GM23338 (cell line): ENCODE measurements at regions not wholly inside any gene's neighbourhood (a gene's known extent, or its start where the extent isn't known, plus 50 kb on each side); places are given as distances from the start of the nearest gene placed in this dataset.

Source experiments
- ATAC-seq: fragments of 200-7000 bp; cut with Tn5 transposase; 3 replicates; pipeline ENCODE4 v1.9.1; 2020
- DNase-seq: peaks from one replicate; pipeline ENCODE4 v3.0.0-alpha.2; 2015; ENCODE audit warnings: low spot score
- H2AFZ ChIP-seq: fragments of 200-600 bp; sonication (generic); 2 replicates; pipeline ENCODE4 v1.8.0; 2016; ENCODE audit warnings: antibody characterized with exemption, mild to moderate bottlenecking, moderate library complexity
- H3F3A ChIP-seq: fragments of 200-600 bp; sonication (generic); replicated peaks from 2 replicates; pipeline ENCODE4 v1.8.0; 2017; ENCODE audit warnings: antibody characterized with exemption, mixed run types, low read depth
- H3K27ac ChIP-seq: fragments of 200-600 bp; sonication (generic); 2 replicates; pipeline ENCODE4 v1.6.1; 2016; ENCODE audit warnings: low read depth
- H3K27me3 ChIP-seq: fragments of 200-600 bp; sonication (generic); 2 replicates; pipeline ENCODE4 v1.8.0; 2016; ENCODE audit warnings: mild to moderate bottlenecking, mixed run types, moderate library complexity; ENCODE audit not compliant: insufficient read depth
- H3K36me3 ChIP-seq: fragments of 200-600 bp; sonication (generic); 2 replicates; pipeline ENCODE4 v1.8.0; 2016; ENCODE audit warnings: mild to moderate bottlenecking; ENCODE audit not compliant: insufficient read depth
- H3K4me1 ChIP-seq: fragments of 200-600 bp; sonication (generic); 2 replicates; pipeline ENCODE4 v1.8.0; 2016; ENCODE audit warnings: mild to moderate bottlenecking, moderate library complexity; ENCODE audit not compliant: insufficient read depth
- H3K4me2 ChIP-seq: fragments of 200-600 bp; sonication (generic); 2 replicates; pipeline ENCODE4 v1.7.1; 2017; ENCODE audit warnings: mixed run types
- H3K4me3 ChIP-seq: fragments of 200-600 bp; sonication (generic); 2 replicates; pipeline ENCODE4 v1.6.1; 2016; ENCODE audit warnings: mixed run types
- H3K79me2 ChIP-seq: fragments of 200-600 bp; sonication (generic); replicated peaks from 2 replicates; pipeline ENCODE4 v1.8.0; 2017; ENCODE audit warnings: mild to moderate bottlenecking; ENCODE audit not compliant: insufficient read depth
- H3K9me2 ChIP-seq: fragments of 200-600 bp; sonication (generic); 2 replicates; pipeline ENCODE4 v1.8.0; 2017; ENCODE audit not compliant: insufficient read depth
- H4K20me1 ChIP-seq: fragments of 200-600 bp; sonication (generic); replicated peaks from 2 replicates; pipeline ENCODE4 v1.8.0; 2017; ENCODE audit warnings: mild to moderate bottlenecking; ENCODE audit not compliant: insufficient read depth
- H3K27ac Mint-ChIP-seq: 2 replicates; pipeline ENCODE4 v1.8.0; 2020; ENCODE audit warnings: inconsistent platforms, mild to moderate bottlenecking, moderate library complexity, mixed read lengths
- H3K27me3 Mint-ChIP-seq: 3 replicates; pipeline ENCODE4 v1.8.0; 2022; ENCODE audit warnings: low read depth, mild to moderate bottlenecking, moderate library complexity, mixed read lengths, inconsistent platforms; ENCODE audit not compliant: insufficient read depth, poor library complexity
- H3K36me3 Mint-ChIP-seq: 3 replicates; pipeline ENCODE4 v1.8.0; 2021; ENCODE audit warnings: low read depth, mild to moderate bottlenecking, inconsistent platforms, moderate library complexity, mixed read lengths
- H3K4me1 Mint-ChIP-seq: 3 replicates; pipeline ENCODE4 v1.8.0; 2020; ENCODE audit warnings: mild to moderate bottlenecking, inconsistent platforms, mixed read lengths
- H3K4me3 Mint-ChIP-seq: 3 replicates; pipeline ENCODE4 v1.8.0; 2021; ENCODE audit warnings: moderate library complexity, mild to moderate bottlenecking, inconsistent platforms, mixed read lengths
- H3K9me3 Mint-ChIP-seq: 3 replicates; pipeline ENCODE4 v1.8.0; 2020; ENCODE audit warnings: moderate library complexity, mild to moderate bottlenecking, inconsistent platforms, mixed read lengths
- ETS1 ChIP-seq: IDR thresholded peaks from 2 replicates; pipeline ENCODE4 v1.6.1; 2016; ENCODE audit warnings: antibody characterized with exemption
- EZH2 ChIP-seq: fragments of 200-600 bp; sonication (generic); IDR thresholded peaks from one replicate; pipeline ENCODE4 v1.8.0; 2017; ENCODE audit warnings: antibody characterized with exemption, mild to moderate bottlenecking, low read depth; ENCODE audit not compliant: unreplicated experiment
- EZH2phosphoT487 ChIP-seq: fragments of 200-600 bp; sonication (generic); IDR thresholded peaks from one replicate; pipeline ENCODE4 v1.8.1; 2018; ENCODE audit warnings: antibody characterized with exemption; ENCODE audit not compliant: unreplicated experiment
- JUNB ChIP-seq: IDR thresholded peaks from one replicate; pipeline ENCODE4 v1.6.1; 2016; ENCODE audit warnings: antibody characterized with exemption; ENCODE audit not compliant: unreplicated experiment
- NANOG ChIP-seq: IDR thresholded peaks from 2 replicates; pipeline ENCODE4 v1.6.1; 2016; ENCODE audit warnings: antibody characterized with exemption, borderline replicate concordance
- ZNF114 ChIP-seq: fragments of 250-450 bp; sonication (Bioruptor Pico); IDR thresholded peaks from 2 replicates; pipeline ENCODE4 v1.5.0; 2020; ENCODE audit warnings: mild to moderate bottlenecking, moderate library complexity
- TF ChIP-seq, protein P1 (sequence below): fragments of 250-450 bp; sonication (Bioruptor Pico); IDR thresholded peaks from 2 replicates; pipeline ENCODE4 v1.5.0; 2020; ENCODE audit warnings: mild to moderate bottlenecking, moderate library complexity

DNA sequence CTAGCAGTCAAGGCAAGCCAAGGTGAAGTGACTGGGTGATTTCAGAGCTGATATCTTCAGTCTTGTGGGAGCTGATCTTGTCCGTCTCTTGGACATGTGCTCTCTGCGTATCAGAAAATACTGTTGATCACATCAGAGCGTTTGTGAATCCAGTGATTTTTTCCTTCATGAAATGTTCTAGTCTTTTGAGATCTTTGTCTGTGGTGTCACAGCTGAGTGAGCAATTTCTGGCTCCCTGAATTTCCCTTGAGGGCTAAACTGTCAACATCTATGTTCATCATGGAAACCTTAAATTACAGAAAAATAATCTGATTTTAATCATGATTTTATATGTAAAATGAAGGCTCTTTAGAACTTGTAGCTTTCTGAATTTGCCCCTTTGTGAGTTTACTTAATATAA is 432.0 kb downstream of the CCDC85A start:
- Mint-ChIP-seq H3K27me3 (no peaks in the 10 kb centered on the region), H3K4me1 (no peaks in the 10 kb centered on the region), H3K4me3 (no peak overlapping the region), H3K36me3 (no peaks in the 10 kb centered on the region; the same call in 2 of the 3 replicates), H3K9me3 (peaks cover 11% of the 10 kb centered on the region), H3K27ac (no peak overlapping the region)
- Histone ChIP-seq H3K27me3 (no peaks in the 10 kb centered on the region), H4K20me1 (no peaks in the 10 kb centered on the region), H3K4me2 (no peak overlapping the region), H3K4me1 (no peaks in the 10 kb centered on the region), H3K4me3 (no peak overlapping the region), H2AFZ (no peak overlapping the region), H3K79me2 (no peaks in the 10 kb centered on the region), H3K27ac (no peak overlapping the region), H3K36me3 (no peaks in the 10 kb centered on the region), H3K9me2 (no peaks in the 10 kb centered on the region), H3F3A (no peaks in the 10 kb centered on the region)
- ATAC-seq (no peak), DNase-seq (no peak)
- no peak for TF ChIP-seq NANOG
- TF ChIP-seq ETS1: no peak

DNA sequence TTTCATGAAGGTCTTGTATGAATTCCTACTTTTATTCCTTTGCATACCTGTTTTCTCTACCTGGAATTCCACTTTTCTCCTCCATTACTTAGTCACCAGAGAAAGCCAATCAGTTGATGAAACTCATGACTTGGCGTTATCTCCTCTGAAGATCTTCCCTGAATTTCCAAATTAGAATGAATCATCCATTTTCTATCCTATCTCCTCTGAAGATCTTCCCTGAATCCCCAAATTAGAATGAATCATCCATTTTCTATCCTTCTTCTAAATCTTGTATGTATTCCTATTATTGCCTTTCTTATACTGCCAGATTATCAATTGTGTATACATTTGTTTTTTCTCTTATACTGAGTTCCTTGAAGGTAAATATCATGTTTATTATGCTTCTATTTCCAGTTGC is 440.4 kb downstream of the CCDC85A start:
- no peak overlapping the region for H3K27ac Mint-ChIP-seq
- no peaks in the 10 kb centered on the region; the same call in 1 of the 2 replicates for H4K20me1 ChIP-seq
- no peak for DNase-seq
- H2AFZ ChIP-seq: no peak overlapping the region
- H3K27me3 Mint-ChIP-seq: peaks cover 4% of the 10 kb centered on the region
- no peaks in the 10 kb centered on the region for H3K36me3 Mint-ChIP-seq
- no peaks in the 10 kb centered on the region for H3K27me3 ChIP-seq
- H3K79me2 ChIP-seq: no peaks in the 10 kb centered on the region
- no peaks in the 10 kb centered on the region; the same call in 1 of the 2 replicates for H3K9me2 ChIP-seq
- H3K36me3 ChIP-seq: no peaks in the 10 kb centered on the region
- no peak overlapping the region for H3K27ac ChIP-seq
- H3K9me3 Mint-ChIP-seq: peaks cover 3% of the 10 kb centered on the region; the same call in 2 of the 3 replicates
- no peak overlapping the region for H3K4me2 ChIP-seq
- TF ChIP-seq JUNB (no peak), EZH2 (no peak), EZH2phosphoT487 (no peak), ZNF114 (no peak)
- TF ChIP-seq, protein P1, sequence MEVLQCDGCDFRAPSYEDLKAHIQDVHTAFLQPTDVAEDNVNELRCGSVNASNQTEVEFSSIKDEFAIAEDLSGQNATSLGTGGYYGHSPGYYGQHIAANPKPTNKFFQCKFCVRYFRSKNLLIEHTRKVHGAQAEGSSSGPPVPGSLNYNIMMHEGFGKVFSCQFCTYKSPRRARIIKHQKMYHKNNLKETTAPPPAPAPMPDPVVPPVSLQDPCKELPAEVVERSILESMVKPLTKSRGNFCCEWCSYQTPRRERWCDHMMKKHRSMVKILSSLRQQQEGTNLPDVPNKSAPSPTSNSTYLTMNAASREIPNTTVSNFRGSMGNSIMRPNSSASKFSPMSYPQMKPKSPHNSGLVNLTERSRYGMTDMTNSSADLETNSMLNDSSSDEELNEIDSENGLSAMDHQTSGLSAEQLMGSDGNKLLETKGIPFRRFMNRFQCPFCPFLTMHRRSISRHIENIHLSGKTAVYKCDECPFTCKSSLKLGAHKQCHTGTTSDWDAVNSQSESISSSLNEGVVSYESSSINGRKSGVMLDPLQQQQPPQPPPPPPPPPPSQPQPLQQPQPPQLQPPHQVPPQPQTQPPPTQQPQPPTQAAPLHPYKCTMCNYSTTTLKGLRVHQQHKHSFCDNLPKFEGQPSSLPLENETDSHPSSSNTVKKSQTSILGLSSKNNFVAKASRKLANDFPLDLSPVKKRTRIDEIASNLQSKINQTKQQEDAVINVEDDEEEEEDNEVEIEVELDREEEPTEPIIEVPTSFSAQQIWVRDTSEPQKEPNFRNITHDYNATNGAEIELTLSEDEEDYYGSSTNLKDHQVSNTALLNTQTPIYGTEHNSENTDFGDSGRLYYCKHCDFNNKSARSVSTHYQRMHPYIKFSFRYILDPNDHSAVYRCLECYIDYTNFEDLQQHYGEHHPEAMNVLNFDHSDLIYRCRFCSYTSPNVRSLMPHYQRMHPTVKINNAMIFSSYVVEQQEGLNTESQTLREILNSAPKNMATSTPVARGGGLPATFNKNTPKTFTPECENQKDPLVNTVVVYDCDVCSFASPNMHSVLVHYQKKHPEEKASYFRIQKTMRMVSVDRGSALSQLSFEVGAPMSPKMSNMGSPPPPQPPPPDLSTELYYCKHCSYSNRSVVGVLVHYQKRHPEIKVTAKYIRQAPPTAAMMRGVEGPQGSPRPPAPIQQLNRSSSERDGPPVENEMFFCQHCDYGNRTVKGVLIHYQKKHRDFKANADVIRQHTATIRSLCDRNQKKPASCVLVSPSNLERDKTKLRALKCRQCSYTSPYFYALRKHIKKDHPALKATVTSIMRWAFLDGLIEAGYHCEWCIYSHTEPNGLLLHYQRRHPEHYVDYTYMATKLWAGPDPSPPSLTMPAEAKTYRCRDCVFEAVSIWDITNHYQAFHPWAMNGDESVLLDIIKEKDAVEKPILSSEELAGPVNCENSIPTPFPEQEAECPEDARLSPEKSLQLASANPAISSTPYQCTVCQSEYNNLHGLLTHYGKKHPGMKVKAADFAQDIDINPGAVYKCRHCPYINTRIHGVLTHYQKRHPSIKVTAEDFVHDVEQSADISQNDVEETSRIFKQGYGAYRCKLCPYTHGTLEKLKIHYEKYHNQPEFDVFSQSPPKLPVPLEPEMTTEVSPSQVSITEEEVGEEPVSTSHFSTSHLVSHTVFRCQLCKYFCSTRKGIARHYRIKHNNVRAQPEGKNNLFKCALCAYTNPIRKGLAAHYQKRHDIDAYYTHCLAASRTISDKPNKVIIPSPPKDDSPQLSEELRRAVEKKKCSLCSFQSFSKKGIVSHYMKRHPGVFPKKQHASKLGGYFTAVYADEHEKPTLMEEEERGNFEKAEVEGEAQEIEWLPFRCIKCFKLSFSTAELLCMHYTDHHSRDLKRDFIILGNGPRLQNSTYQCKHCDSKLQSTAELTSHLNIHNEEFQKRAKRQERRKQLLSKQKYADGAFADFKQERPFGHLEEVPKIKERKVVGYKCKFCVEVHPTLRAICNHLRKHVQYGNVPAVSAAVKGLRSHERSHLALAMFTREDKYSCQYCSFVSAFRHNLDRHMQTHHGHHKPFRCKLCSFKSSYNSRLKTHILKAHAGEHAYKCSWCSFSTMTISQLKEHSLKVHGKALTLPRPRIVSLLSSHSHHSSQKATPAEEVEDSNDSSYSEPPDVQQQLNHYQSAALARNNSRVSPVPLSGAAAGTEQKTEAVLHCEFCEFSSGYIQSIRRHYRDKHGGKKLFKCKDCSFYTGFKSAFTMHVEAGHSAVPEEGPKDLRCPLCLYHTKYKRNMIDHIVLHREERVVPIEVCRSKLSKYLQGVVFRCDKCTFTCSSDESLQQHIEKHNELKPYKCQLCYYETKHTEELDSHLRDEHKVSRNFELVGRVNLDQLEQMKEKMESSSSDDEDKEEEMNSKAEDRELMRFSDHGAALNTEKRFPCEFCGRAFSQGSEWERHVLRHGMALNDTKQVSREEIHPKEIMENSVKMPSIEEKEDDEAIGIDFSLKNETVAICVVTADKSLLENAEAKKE: no peak
- H3K4me1 ChIP-seq: no peaks in the 10 kb centered on the region
- no peak for ATAC-seq
- H3F3A ChIP-seq: no peaks in the 10 kb centered on the region
- no peak overlapping the region for H3K4me3 Mint-ChIP-seq
- no peaks in the 10 kb centered on the region for H3K4me1 Mint-ChIP-seq
- no peak overlapping the region for H3K4me3 ChIP-seq
